ENCODE measurements at regions not wholly inside any gene's neighbourhood (a gene's known extent, or its start where the extent isn't known, plus 50 kb on each side); places are given as distances from the start of the nearest gene placed in this dataset.

- H3K27ac ChIP-seq = peak overlapping the region in 2 of 4 donors; percentile 53 to 61
- H3K4me3 ChIP-seq = no peak overlapping the region
- peak; percentile 60 to 78 (median 70) for DNase-seq
- 62 to 66% methylated on average over 7 of the region's 7 CpGs for WGBS, 2 donors
- peak; percentile 79 to 84 (median 81) for ATAC-seq
- no peak for FAIRE-seq
- H3K36me3 ChIP-seq = no peaks in the 10 kb centered on the region
- H3K27me3 ChIP-seq = no peaks in the 10 kb centered on the region
- peaks cover 4 to 37% (median 5%) of the 10 kb centered on the region in 3 donors for H3K4me1 ChIP-seq
- intact Hi-C loops (cut with DNase I) = loop anchor here in 2 of 3 donors (5.0 to 10.0 kb wide), 4 partner anchors 111 to 473 kb away; no protein-coding TSS in a partner anchor
- H3K9me3 ChIP-seq = no peaks in the 10 kb centered on the region
- TF ChIP-seq CTCF (IDR thresholded peaks at IDR 0.05) = no peak
Observed at GRCh38 chr7:25894002-25894901, 257.7 kb upstream of the NFE2L3 start.

- Histone ChIP-seq H3K36me3 (no peaks in the 10 kb centered on the region), H3K4me1 (peaks cover 4 to 37% (median 5%) of the 10 kb centered on the region in 3 donors), H3K27ac (peak overlapping the region in 2 of 4 donors; percentile 53 to 61), H3K27me3 (no peaks in the 10 kb centered on the region), H3K4me3 (peak overlapping the region in 3 of 4 donors; percentile 2 to 26 (median 25)), H3K9me3 (no peaks in the 10 kb centered on the region)
- DNase-seq (peak; percentile 70 to 89 (median 78)), FAIRE-seq (no peak), ATAC-seq (peak; percentile 74 to 83 (median 79))
- intact Hi-C loops (cut with DNase I) = loop anchor here in 2 of 3 donors (5.0 to 10.0 kb wide), 4 partner anchors 110 to 472 kb away; no protein-coding TSS in a partner anchor
- 36 to 39% methylated on average over 29 to 30 of the region's 30 CpGs for WGBS, 2 donors
- TF ChIP-seq CTCF (IDR thresholded peaks at IDR 0.05) = peak; percentile 64 to 77 (median 74)
Observed at GRCh38 chr7:25894902-25895791, 256.9 kb upstream of the NFE2L3 start.

GRCh38 chr7:25895792-25896171 lies 256.2 kb upstream of the NFE2L3 start:
- no peak for TF ChIP-seq CTCF (IDR thresholded peaks at IDR 0.05)
- FAIRE-seq = no peak
- peak overlapping the region in 2 of 4 donors; percentile 25 to 26 for H3K4me3 ChIP-seq
- intact Hi-C loops (cut with DNase I) = loop anchor here in 1 of 3 donors (10.0 kb wide), 2 partner anchors 109 to 469 kb away; no protein-coding TSS in a partner anchor
- WGBS, 2 donors = 77 to 79% methylated on average over 6 of the region's 6 CpGs
- DNase-seq = no peak
- no peaks in the 10 kb centered on the region for H3K9me3 ChIP-seq
- peak in 1 of 4 donors; percentile 37 for ATAC-seq
- peak overlapping the region in 1 of 4 donors; percentile 0 for H3K27ac ChIP-seq
- H3K4me1 ChIP-seq = peaks cover 4 to 37% (median 5%) of the 10 kb centered on the region in 3 donors
- H3K27me3 ChIP-seq = no peaks in the 10 kb centered on the region
- no peaks in the 10 kb centered on the region for H3K36me3 ChIP-seq

GRCh38 chr7:25897261-25897782 lies 254.7 kb upstream of the NFE2L3 start:
- FAIRE-seq (no peak), DNase-seq (peak in 1 of 6 donors; percentile 21), ATAC-seq (peak in 2 of 4 donors; percentile 3 to 5)
- Histone ChIP-seq H3K4me3 (peak overlapping the region in 1 of 4 donors; percentile 22), H3K4me1 (peaks cover 4 to 37% (median 5%) of the 10 kb centered on the region in 3 donors), H3K27ac (peak overlapping the region in 2 of 4 donors; percentile 46 to 50), H3K9me3 (no peaks in the 10 kb centered on the region), H3K27me3 (no peaks in the 10 kb centered on the region), H3K36me3 (no peaks in the 10 kb centered on the region)
- WGBS, 2 donors = 47 to 49% methylated on average over 8 of the region's 8 CpGs
- intact Hi-C loops (cut with DNase I) = loop anchor here in 1 of 3 donors (10.0 kb wide), 2 partner anchors 107 to 467 kb away; no protein-coding TSS in a partner anchor
- no peak for TF ChIP-seq CTCF (IDR thresholded peaks at IDR 0.05)
